ENCODE measurements at regions not wholly inside any gene's neighbourhood (a gene's known extent, or its start where the extent isn't known, plus 50 kb on each side); places are given as distances from the start of the nearest gene placed in this dataset.
"Not testable (repeated sequence)": the region's sequence is repeated elsewhere in the genome, so short reads cannot be mapped to it uniquely, and the experiment has no call there.

GRCh38 chr13:39926345-39926744 lies 270.9 kb downstream of the COG6 start:
- Mint-ChIP-seq H3K27me3 (peaks cover 5% of the 10 kb centered on the region), H3K36me3 (ENCODE audit: low read depth) (no peaks in the 10 kb centered on the region), H3K9me3 (peaks cover 21% of the 10 kb centered on the region), H3K4me3 (no peak overlapping the region), H3K27ac (no peak overlapping the region), H3K4me1 (no peaks in the 10 kb centered on the region)
- ATAC-seq (replicated peaks) = no peak

GRCh38 chr13:39928261-39928660 lies 272.8 kb downstream of the COG6 start:
- Mint-ChIP-seq H3K27me3 (peaks cover 5% of the 10 kb centered on the region), H3K4me1 (no peaks in the 10 kb centered on the region), H3K27ac (no peak overlapping the region), H3K36me3 (ENCODE audit: low read depth) (no peaks in the 10 kb centered on the region), H3K4me3 (no peak overlapping the region), H3K9me3 (peaks cover 11% of the 10 kb centered on the region)
- no peak for ATAC-seq (replicated peaks)

GRCh38 chr13:39929583-39929982 lies 274.1 kb downstream of the COG6 start:
- no peak for ATAC-seq (replicated peaks)
- Mint-ChIP-seq H3K36me3 (ENCODE audit: low read depth) (no peaks in the 10 kb centered on the region), H3K9me3 (peaks cover 11% of the 10 kb centered on the region), H3K4me1 (no peaks in the 10 kb centered on the region), H3K27ac (no peak overlapping the region), H3K27me3 (peaks cover 5% of the 10 kb centered on the region), H3K4me3 (no peak overlapping the region)

GRCh38 chr13:39930060-39930459 lies 274.6 kb downstream of the COG6 start:
- H3K4me3 Mint-ChIP-seq = peak overlapping the region; percentile 19
- peaks cover 7% of the 10 kb centered on the region for H3K9me3 Mint-ChIP-seq
- H3K36me3 Mint-ChIP-seq (ENCODE audit: low read depth) = no peaks in the 10 kb centered on the region
- peaks cover 5% of the 10 kb centered on the region for H3K27me3 Mint-ChIP-seq
- no peaks in the 10 kb centered on the region for H3K4me1 Mint-ChIP-seq
- H3K27ac Mint-ChIP-seq = no peak overlapping the region
- ATAC-seq (replicated peaks) = no peak

- Mint-ChIP-seq H3K4me1 (no peaks in the 10 kb centered on the region), H3K9me3 (no peaks in the 10 kb centered on the region), H3K27ac (no peak overlapping the region), H3K36me3 (ENCODE audit: low read depth) (no peaks in the 10 kb centered on the region), H3K27me3 (peaks cover 5% of the 10 kb centered on the region), H3K4me3 (peak overlapping the region; percentile 19)
- no peak for ATAC-seq (replicated peaks)
Observed at GRCh38 chr13:39930544-39931444, 275.3 kb downstream of the COG6 start.

- H3K27me3 Mint-ChIP-seq = peaks cover 5% of the 10 kb centered on the region
- H3K27ac Mint-ChIP-seq = no peak overlapping the region
- H3K9me3 Mint-ChIP-seq = no peaks in the 10 kb centered on the region
- H3K4me3 Mint-ChIP-seq = no peak overlapping the region
- H3K4me1 Mint-ChIP-seq = no peaks in the 10 kb centered on the region
- no peak for ATAC-seq (replicated peaks)
- no peaks in the 10 kb centered on the region for H3K36me3 Mint-ChIP-seq (ENCODE audit: low read depth)
Observed at GRCh38 chr13:39931505-39931904, 276.0 kb downstream of the COG6 start.

- not testable (repeated sequence) for H3K9me3 Mint-ChIP-seq; H3K36me3 Mint-ChIP-seq (ENCODE audit: low read depth); H3K4me1 Mint-ChIP-seq; H3K27ac Mint-ChIP-seq; ATAC-seq (replicated peaks); H3K27me3 Mint-ChIP-seq; H3K4me3 Mint-ChIP-seq
Observed at GRCh38 chr13:39932514-39932913, 277.1 kb downstream of the COG6 start.

- Mint-ChIP-seq H3K36me3 (ENCODE audit: low read depth) (no peaks in the 10 kb centered on the region), H3K9me3 (no peaks in the 10 kb centered on the region), H3K27ac (no peak overlapping the region), H3K4me3 (no peak overlapping the region), H3K27me3 (no peaks in the 10 kb centered on the region), H3K4me1 (peaks cover 5% of the 10 kb centered on the region)
- peak; percentile 65 for ATAC-seq (replicated peaks)
Observed at GRCh38 chr13:39935155-39935554, 279.7 kb downstream of the COG6 start.

GRCh38 chr13:39938596-39938995 lies 283.1 kb downstream of the COG6 start:
- Mint-ChIP-seq H3K4me3 (no peak overlapping the region), H3K27ac (no peak overlapping the region), H3K36me3 (ENCODE audit: low read depth) (no peaks in the 10 kb centered on the region), H3K27me3 (no peaks in the 10 kb centered on the region), H3K9me3 (no peaks in the 10 kb centered on the region), H3K4me1 (peaks cover 9% of the 10 kb centered on the region)
- ATAC-seq (replicated peaks) = no peak

GRCh38 chr13:39941236-39941635 lies 285.8 kb downstream of the COG6 start:
- Mint-ChIP-seq H3K4me1 (peaks cover 9% of the 10 kb centered on the region), H3K9me3 (no peaks in the 10 kb centered on the region)
- no peak for ATAC-seq (replicated peaks)

GRCh38 chr13:39941911-39942551 lies 286.6 kb downstream of the COG6 start:
- Mint-ChIP-seq H3K4me1 (peaks cover 8% of the 10 kb centered on the region), H3K9me3 (no peaks in the 10 kb centered on the region), H3K36me3 (ENCODE audit: low read depth) (no peaks in the 10 kb centered on the region), H3K27ac (no peak overlapping the region), H3K27me3 (no peaks in the 10 kb centered on the region), H3K4me3 (no peak overlapping the region)
- ATAC-seq (replicated peaks) = no peak

More at GRCh38 chr13:39941236-39941635, 285.8 kb downstream of the COG6 start:
- no peaks in the 10 kb centered on the region for H3K27me3 Mint-ChIP-seq
- no peak overlapping the region for H3K27ac Mint-ChIP-seq
- H3K36me3 Mint-ChIP-seq (ENCODE audit: low read depth) = no peaks in the 10 kb centered on the region
- H3K4me3 Mint-ChIP-seq = no peak overlapping the region

GRCh38 chr13:39942552-39943273 lies 287.3 kb downstream of the COG6 start:
- no peaks in the 10 kb centered on the region for H3K36me3 Mint-ChIP-seq (ENCODE audit: low read depth)
- no peak overlapping the region for H3K4me3 Mint-ChIP-seq
- peak; percentile 97 for ATAC-seq (replicated peaks)
- peaks cover 4% of the 10 kb centered on the region for H3K4me1 Mint-ChIP-seq
- no peaks in the 10 kb centered on the region for H3K9me3 Mint-ChIP-seq
- H3K27me3 Mint-ChIP-seq = no peaks in the 10 kb centered on the region
- H3K27ac Mint-ChIP-seq = no peak overlapping the region

GRCh38 chr13:39943711-39944110 lies 288.2 kb downstream of the COG6 start:
- Mint-ChIP-seq H3K27ac (no peak overlapping the region), H3K4me1 (peaks cover 4% of the 10 kb centered on the region), H3K9me3 (no peaks in the 10 kb centered on the region), H3K4me3 (no peak overlapping the region), H3K36me3 (ENCODE audit: low read depth) (no peaks in the 10 kb centered on the region), H3K27me3 (no peaks in the 10 kb centered on the region)
- no peak for ATAC-seq (replicated peaks)

- no peak overlapping the region for H3K4me3 Mint-ChIP-seq
- no peaks in the 10 kb centered on the region for H3K27me3 Mint-ChIP-seq
- no peaks in the 10 kb centered on the region for H3K36me3 Mint-ChIP-seq (ENCODE audit: low read depth)
- H3K9me3 Mint-ChIP-seq = no peaks in the 10 kb centered on the region
- no peak overlapping the region for H3K27ac Mint-ChIP-seq
- no peak for ATAC-seq (replicated peaks)
- H3K4me1 Mint-ChIP-seq = peaks cover 4% of the 10 kb centered on the region
Observed at GRCh38 chr13:39945226-39945625, 289.8 kb downstream of the COG6 start.

GRCh38 chr13:39946769-39947168 lies 291.3 kb downstream of the COG6 start:
- Mint-ChIP-seq H3K27ac (no peak overlapping the region), H3K4me3 (no peak overlapping the region), H3K4me1 (peaks cover 4% of the 10 kb centered on the region), H3K36me3 (ENCODE audit: low read depth) (no peaks in the 10 kb centered on the region), H3K27me3 (no peaks in the 10 kb centered on the region), H3K9me3 (no peaks in the 10 kb centered on the region)
- no peak for ATAC-seq (replicated peaks)
